WTC11 (cell line): ENCODE measurements at regions not wholly inside any gene's neighbourhood (a gene's known extent, or its start where the extent isn't known, plus 50 kb on each side); places are given as distances from the start of the nearest gene placed in this dataset.

ENCODE experiments used
- ATAC-seq: fragments of 200-7000 bp; cut with Tn5 transposase; 2 replicates; pipeline ENCODE4 v1.10.0; 2021; ENCODE audit warnings: mild to moderate bottlenecking, moderate library complexity
- CTCF ChIA-PET: fragments of 300-600 bp; sonication (Branson Sonifier 250); formaldehyde crosslinking; loops from one replicate; lab custom pipeline; 2021; ENCODE audit warnings: antibody characterized with exemption; lab: Charles Lee
- POLR2A ChIA-PET: fragments of 350-600 bp; sonication (Branson Sonifier 250); formaldehyde crosslinking; loops from one replicate; lab custom pipeline; 2021; ENCODE audit warnings: antibody characterized with exemption; lab: Charles Lee
- DNase-seq: peaks from one replicate; pipeline ENCODE4 v3.0.0; 2021; ENCODE audit warnings: low spot score
- H3K27ac Mint-ChIP-seq: 2 replicates; pipeline ENCODE4 v1.8.0; 2021; ENCODE audit warnings: mixed read lengths
- H3K27me3 Mint-ChIP-seq: 2 replicates; pipeline ENCODE4 v1.8.0; 2021; ENCODE audit warnings: low read depth, mild to moderate bottlenecking, moderate library complexity, mixed read lengths
- H3K36me3 Mint-ChIP-seq: 2 replicates; pipeline ENCODE4 v1.8.0; 2021; ENCODE audit warnings: mixed read lengths
- H3K4me1 Mint-ChIP-seq: 2 replicates; pipeline ENCODE4 v1.8.0; 2022; ENCODE audit warnings: mixed read lengths
- H3K4me3 Mint-ChIP-seq: 2 replicates; pipeline ENCODE4 v1.8.0; 2021; ENCODE audit warnings: mild to moderate bottlenecking, moderate library complexity, mixed read lengths
- H3K9me3 Mint-ChIP-seq: 2 replicates; pipeline ENCODE4 v1.8.0; 2021; ENCODE audit warnings: mixed read lengths
- AFF4 ChIP-seq: sonication (generic); formaldehyde crosslinking; IDR thresholded peaks from 2 replicates; pipeline ENCODE4 v1.8.1; 2023; ENCODE audit warnings: mild to moderate bottlenecking, missing genetic modification reagents, borderline replicate concordance
- CREM ChIP-seq: sonication (generic); formaldehyde crosslinking; IDR thresholded peaks from 2 replicates; pipeline ENCODE4 v1.8.1; 2022; ENCODE audit warnings: mild to moderate bottlenecking, missing genetic modification reagents, moderate library complexity
- ESRRA ChIP-seq: sonication (generic); formaldehyde crosslinking; IDR thresholded peaks from 2 replicates; pipeline ENCODE4 v1.8.1; 2022; ENCODE audit warnings: mild to moderate bottlenecking, missing genetic modification reagents, borderline replicate concordance
- GRHL2 ChIP-seq: fragments of 250-450 bp; sonication (Bioruptor Pico); IDR thresholded peaks from 2 replicates; pipeline ENCODE4 v1.8.0; 2022; ENCODE audit warnings: mild to moderate bottlenecking, moderate library complexity; ENCODE audit not compliant: insufficient replicate concordance, severe bottlenecking
- HMGA2 ChIP-seq: fragments of 250-450 bp; sonication (Bioruptor Pico); IDR thresholded peaks from 2 replicates; pipeline ENCODE4 v1.4.0; 2021; ENCODE audit warnings: mild to moderate bottlenecking, moderate library complexity
- JUN ChIP-seq: sonication (generic); formaldehyde crosslinking; IDR thresholded peaks from 2 replicates; pipeline ENCODE4 v1.8.0; 2023; ENCODE audit warnings: mild to moderate bottlenecking, missing genetic modification reagents
- NFATC4 ChIP-seq: fragments of 250-450 bp; sonication (Bioruptor Pico); IDR thresholded peaks from 2 replicates; pipeline ENCODE4 v1.9.0; 2021; ENCODE audit warnings: mild to moderate bottlenecking
- NFYB ChIP-seq: sonication (generic); formaldehyde crosslinking; conservative IDR thresholded peaks from 2 replicates; pipeline ENCODE4 v1.8.0; 2022; ENCODE audit warnings: low read depth, missing genetic modification reagents
- NR2C2 ChIP-seq: sonication (generic); formaldehyde crosslinking; IDR thresholded peaks from 2 replicates; pipeline ENCODE4 v1.8.0; 2022; ENCODE audit warnings: mild to moderate bottlenecking, missing genetic modification reagents
- RELA ChIP-seq: sonication (generic); formaldehyde crosslinking; IDR thresholded peaks from 2 replicates; pipeline ENCODE4 v1.8.1; 2022; ENCODE audit warnings: missing genetic modification reagents, mild to moderate bottlenecking, borderline replicate concordance
- ZNF396 ChIP-seq: fragments of 250-450 bp; sonication (Bioruptor Pico); IDR thresholded peaks from 2 replicates; pipeline ENCODE4 v1.8.0; 2021; ENCODE audit warnings: mild to moderate bottlenecking, moderate library complexity, borderline replicate concordance
- ZNF512 ChIP-seq: sonication (generic); formaldehyde crosslinking; IDR thresholded peaks from 2 replicates; pipeline ENCODE4 v1.8.1; 2022; ENCODE audit warnings: missing genetic modification reagents, borderline replicate concordance
- ZNF671 ChIP-seq: fragments of 250-450 bp; sonication (Bioruptor Pico); IDR thresholded peaks from 2 replicates; pipeline ENCODE4 v1.8.0; 2021; ENCODE audit warnings: mild to moderate bottlenecking
- ZSCAN18 ChIP-seq: fragments of 250-450 bp; sonication (Bioruptor Pico); IDR thresholded peaks from 2 replicates; pipeline ENCODE4 v2.1.2; 2022; ENCODE audit warnings: mild to moderate bottlenecking, moderate library complexity
- TF ChIP-seq, protein P1 (sequence below): sonication (generic); formaldehyde crosslinking; IDR thresholded peaks from 2 replicates; pipeline ENCODE4 v1.8.0; 2022; ENCODE audit warnings: missing genetic modification reagents
- TF ChIP-seq, protein P2 (sequence below): sonication (generic); formaldehyde crosslinking; IDR thresholded peaks from 2 replicates; pipeline ENCODE4 v1.8.1; 2022; ENCODE audit warnings: low read depth, mild to moderate bottlenecking, moderate library complexity, missing genetic modification reagents, borderline replicate concordance
- TF ChIP-seq, protein P3 (sequence below): sonication (generic); formaldehyde crosslinking; conservative IDR thresholded peaks from 2 replicates; pipeline ENCODE4 v1.8.1; 2023; ENCODE audit warnings: mild to moderate bottlenecking, low read depth, missing genetic modification reagents, moderate library complexity
- TF ChIP-seq, protein P4 (sequence below): sonication (generic); formaldehyde crosslinking; IDR thresholded peaks from 2 replicates; pipeline ENCODE4 v1.8.0; 2023; ENCODE audit warnings: missing genetic modification reagents
- TF ChIP-seq, protein P5 (sequence below): fragments of 250-450 bp; sonication (Bioruptor Pico); conservative IDR thresholded peaks from 2 replicates; pipeline ENCODE4 v1.9.0; 2021; ENCODE audit warnings: mild to moderate bottlenecking

DNA sequence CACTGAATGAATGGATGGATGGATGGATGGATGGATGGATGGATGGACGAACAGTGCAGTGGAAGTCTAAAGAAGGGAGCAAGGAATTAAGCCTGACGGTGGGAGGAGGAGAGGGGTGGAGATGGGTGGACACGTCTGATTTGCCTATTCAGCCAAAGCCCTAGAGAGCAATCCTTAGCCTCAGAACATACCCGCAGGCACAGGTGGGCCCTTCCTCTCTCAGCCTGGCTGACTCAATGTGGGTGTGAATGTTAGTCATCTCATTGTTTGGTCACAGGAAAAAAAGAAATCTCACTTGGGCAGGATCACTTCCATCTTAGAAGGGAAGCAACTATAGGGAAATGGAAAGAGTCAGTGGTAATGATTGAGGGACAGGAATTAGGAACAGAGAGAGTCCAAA is 165.9 kb downstream of the PJA1 start:
- no peak overlapping the region for H3K4me3 Mint-ChIP-seq
- no peaks in the 10 kb centered on the region for H3K27me3 Mint-ChIP-seq
- ATAC-seq (no peak), DNase-seq (no peak)
- H3K27ac Mint-ChIP-seq = no peak overlapping the region
- CTCF ChIA-PET = interaction anchor here (1.1 to 1.9 kb wide), 2 partner anchors 9 to 171 kb away, joined by 3 to 6 read pairs; partner anchors contain the start of gene EFNB1
- POLR2A ChIA-PET = no interaction called here
- no peaks in the 10 kb centered on the region for H3K4me1 Mint-ChIP-seq
- H3K9me3 Mint-ChIP-seq = no peaks in the 10 kb centered on the region
- no peaks in the 10 kb centered on the region for H3K36me3 Mint-ChIP-seq
- TF ChIP-seq, protein P1, sequence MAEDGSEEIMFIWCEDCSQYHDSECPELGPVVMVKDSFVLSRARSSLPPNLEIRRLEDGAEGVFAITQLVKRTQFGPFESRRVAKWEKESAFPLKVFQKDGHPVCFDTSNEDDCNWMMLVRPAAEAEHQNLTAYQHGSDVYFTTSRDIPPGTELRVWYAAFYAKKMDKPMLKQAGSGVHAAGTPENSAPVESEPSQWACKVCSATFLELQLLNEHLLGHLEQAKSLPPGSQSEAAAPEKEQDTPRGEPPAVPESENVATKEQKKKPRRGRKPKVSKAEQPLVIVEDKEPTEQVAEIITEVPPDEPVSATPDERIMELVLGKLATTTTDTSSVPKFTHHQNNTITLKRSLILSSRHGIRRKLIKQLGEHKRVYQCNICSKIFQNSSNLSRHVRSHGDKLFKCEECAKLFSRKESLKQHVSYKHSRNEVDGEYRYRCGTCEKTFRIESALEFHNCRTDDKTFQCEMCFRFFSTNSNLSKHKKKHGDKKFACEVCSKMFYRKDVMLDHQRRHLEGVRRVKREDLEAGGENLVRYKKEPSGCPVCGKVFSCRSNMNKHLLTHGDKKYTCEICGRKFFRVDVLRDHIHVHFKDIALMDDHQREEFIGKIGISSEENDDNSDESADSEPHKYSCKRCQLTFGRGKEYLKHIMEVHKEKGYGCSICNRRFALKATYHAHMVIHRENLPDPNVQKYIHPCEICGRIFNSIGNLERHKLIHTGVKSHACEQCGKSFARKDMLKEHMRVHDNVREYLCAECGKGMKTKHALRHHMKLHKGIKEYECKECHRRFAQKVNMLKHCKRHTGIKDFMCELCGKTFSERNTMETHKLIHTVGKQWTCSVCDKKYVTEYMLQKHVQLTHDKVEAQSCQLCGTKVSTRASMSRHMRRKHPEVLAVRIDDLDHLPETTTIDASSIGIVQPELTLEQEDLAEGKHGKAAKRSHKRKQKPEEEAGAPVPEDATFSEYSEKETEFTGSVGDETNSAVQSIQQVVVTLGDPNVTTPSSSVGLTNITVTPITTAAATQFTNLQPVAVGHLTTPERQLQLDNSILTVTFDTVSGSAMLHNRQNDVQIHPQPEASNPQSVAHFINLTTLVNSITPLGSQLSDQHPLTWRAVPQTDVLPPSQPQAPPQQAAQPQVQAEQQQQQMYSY (CRISPR knock-in tag) = no peak
- no peak for TF ChIP-seq HMGA2
- TF ChIP-seq RELA (CRISPR knock-in tag) = no peak
- TF ChIP-seq ZSCAN18 (CRISPR knock-in tag) = no peak
- TF ChIP-seq, protein P2, sequence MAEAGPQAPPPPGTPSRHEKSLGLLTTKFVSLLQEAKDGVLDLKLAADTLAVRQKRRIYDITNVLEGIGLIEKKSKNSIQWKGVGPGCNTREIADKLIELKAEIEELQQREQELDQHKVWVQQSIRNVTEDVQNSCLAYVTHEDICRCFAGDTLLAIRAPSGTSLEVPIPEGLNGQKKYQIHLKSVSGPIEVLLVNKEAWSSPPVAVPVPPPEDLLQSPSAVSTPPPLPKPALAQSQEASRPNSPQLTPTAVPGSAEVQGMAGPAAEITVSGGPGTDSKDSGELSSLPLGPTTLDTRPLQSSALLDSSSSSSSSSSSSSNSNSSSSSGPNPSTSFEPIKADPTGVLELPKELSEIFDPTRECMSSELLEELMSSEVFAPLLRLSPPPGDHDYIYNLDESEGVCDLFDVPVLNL (CRISPR knock-in tag) = no peak
- TF ChIP-seq, protein P3, sequence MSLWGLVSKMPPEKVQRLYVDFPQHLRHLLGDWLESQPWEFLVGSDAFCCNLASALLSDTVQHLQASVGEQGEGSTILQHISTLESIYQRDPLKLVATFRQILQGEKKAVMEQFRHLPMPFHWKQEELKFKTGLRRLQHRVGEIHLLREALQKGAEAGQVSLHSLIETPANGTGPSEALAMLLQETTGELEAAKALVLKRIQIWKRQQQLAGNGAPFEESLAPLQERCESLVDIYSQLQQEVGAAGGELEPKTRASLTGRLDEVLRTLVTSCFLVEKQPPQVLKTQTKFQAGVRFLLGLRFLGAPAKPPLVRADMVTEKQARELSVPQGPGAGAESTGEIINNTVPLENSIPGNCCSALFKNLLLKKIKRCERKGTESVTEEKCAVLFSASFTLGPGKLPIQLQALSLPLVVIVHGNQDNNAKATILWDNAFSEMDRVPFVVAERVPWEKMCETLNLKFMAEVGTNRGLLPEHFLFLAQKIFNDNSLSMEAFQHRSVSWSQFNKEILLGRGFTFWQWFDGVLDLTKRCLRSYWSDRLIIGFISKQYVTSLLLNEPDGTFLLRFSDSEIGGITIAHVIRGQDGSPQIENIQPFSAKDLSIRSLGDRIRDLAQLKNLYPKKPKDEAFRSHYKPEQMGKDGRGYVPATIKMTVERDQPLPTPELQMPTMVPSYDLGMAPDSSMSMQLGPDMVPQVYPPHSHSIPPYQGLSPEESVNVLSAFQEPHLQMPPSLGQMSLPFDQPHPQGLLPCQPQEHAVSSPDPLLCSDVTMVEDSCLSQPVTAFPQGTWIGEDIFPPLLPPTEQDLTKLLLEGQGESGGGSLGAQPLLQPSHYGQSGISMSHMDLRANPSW (CRISPR knock-in tag) = no peak
- TF ChIP-seq, protein P4, sequence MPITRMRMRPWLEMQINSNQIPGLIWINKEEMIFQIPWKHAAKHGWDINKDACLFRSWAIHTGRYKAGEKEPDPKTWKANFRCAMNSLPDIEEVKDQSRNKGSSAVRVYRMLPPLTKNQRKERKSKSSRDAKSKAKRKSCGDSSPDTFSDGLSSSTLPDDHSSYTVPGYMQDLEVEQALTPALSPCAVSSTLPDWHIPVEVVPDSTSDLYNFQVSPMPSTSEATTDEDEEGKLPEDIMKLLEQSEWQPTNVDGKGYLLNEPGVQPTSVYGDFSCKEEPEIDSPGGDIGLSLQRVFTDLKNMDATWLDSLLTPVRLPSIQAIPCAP (CRISPR knock-in tag) = no peak
- TF ChIP-seq ZNF396 (CRISPR knock-in tag) = no peak
- TF ChIP-seq AFF4 (CRISPR knock-in tag) = no peak
- no peak for TF ChIP-seq NFATC4 (CRISPR knock-in tag)
- TF ChIP-seq NFYB (CRISPR knock-in tag) = no peak
- TF ChIP-seq CREM (CRISPR knock-in tag) = no peak
- no peak for TF ChIP-seq ZNF671 (CRISPR knock-in tag)
- no peak for TF ChIP-seq JUN (CRISPR knock-in tag)
- no peak for TF ChIP-seq GRHL2 (CRISPR knock-in tag)
- TF ChIP-seq ESRRA (CRISPR knock-in tag) = no peak
- no peak for TF ChIP-seq NR2C2 (CRISPR knock-in tag)
- TF ChIP-seq, protein P5, sequence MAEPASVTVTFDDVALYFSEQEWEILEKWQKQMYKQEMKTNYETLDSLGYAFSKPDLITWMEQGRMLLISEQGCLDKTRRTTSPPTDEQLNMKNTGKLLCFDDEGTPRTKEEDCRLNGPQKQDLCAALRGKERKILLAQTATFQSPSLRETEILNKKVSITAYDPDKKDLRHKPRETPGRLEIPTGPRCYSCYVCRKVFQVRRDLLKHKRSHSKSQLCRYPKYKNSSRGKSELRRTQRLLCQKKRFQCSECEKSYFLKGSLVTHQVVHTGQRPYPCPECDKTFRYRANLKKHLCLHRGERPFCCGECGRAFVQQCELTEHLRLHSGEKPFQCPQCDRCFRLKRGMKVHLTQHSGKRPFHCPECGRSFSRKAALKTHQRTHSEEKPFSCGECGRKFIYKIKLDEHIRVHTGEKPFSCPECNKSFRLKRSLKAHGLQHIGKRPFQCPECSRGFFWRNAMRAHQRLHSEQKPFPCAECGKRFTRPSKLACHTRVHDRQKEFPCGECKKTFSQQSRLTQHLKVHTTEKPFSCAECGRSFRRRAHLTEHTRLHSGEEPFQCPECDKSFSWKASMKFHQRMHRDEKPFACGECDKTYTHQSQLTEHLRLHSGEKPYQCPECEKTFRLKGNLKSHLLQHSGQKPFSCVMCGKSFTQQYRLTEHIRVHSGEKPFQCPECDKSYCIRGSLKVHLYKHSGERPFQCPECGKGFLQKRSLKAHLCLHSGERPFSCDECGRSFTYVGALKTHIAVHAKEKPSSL (CRISPR knock-in tag) = no peak
- no peak for TF ChIP-seq ZNF512 (CRISPR knock-in tag)
